ENCODE measurements at regions not wholly inside any gene's neighbourhood (a gene's known extent, or its start where the extent isn't known, plus 50 kb on each side); places are given as distances from the start of the nearest gene placed in this dataset.

DNA sequence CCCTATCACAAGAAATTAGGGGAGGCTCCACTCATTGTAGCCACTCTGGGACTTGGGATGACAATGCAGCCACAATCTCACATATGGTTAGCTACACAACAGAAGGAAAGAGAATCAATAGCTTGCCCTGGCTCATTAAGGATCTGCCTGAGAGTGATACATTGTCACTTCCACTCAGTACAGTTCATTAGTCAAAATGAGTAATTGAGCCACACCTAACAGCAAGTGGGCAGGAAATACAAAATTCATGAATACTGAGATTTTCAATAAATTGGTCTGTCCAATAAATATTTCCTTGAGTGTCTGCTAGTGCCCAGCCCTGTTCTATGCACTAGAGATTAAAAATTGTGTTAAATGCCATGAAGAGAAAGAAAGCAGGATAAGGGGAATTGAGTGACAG is 231.3 kb upstream of the NR4A3 start:
- CTCF ChIA-PET = no interaction called here
- Histone ChIP-seq H3K4me1 (ENCODE audit: insufficient read depth, low read length, poor library complexity, severe bottlenecking) (no peaks in the 10 kb centered on the region), H3K4me3 (ENCODE audit: low read depth, low read length, poor library complexity, severe bottlenecking) (no peak overlapping the region), H3K27ac (ENCODE audit: low read depth, low read length, poor library complexity, severe bottlenecking) (no peak overlapping the region), H3K36me3 (ENCODE audit: insufficient read depth, low read length, poor library complexity, severe bottlenecking) (no peaks in the 10 kb centered on the region), H3K9me3 (ENCODE audit: low read depth, low read length, poor library complexity, severe bottlenecking) (no peaks in the 10 kb centered on the region), H3K27me3 (replicated peaks; ENCODE audit: insufficient read depth, low read depth, low read length, poor library complexity) (no peaks in the 10 kb centered on the region)
- no peak for TF ChIP-seq EZH2 (IDR thresholded peaks at IDR 0.05; ENCODE audit: borderline replicate concordance, low read depth, low read length, poor library complexity, severe bottlenecking)
- no peak for TF ChIP-seq CTCF (conservative IDR thresholded peaks at IDR 0.05; ENCODE audit: low read depth, low read length)
- POLR2A ChIA-PET (ENCODE audit: low non-redundant PET) = no interaction called here
- no peak for DNase-seq (ENCODE audit: low spot score)
- intact Hi-C loops (cut with micrococcal nuclease; ENCODE audit: unreplicated experiment) = no loop called here
- BruUV-seq (replicated peaks) = no TSS peak

DNA sequence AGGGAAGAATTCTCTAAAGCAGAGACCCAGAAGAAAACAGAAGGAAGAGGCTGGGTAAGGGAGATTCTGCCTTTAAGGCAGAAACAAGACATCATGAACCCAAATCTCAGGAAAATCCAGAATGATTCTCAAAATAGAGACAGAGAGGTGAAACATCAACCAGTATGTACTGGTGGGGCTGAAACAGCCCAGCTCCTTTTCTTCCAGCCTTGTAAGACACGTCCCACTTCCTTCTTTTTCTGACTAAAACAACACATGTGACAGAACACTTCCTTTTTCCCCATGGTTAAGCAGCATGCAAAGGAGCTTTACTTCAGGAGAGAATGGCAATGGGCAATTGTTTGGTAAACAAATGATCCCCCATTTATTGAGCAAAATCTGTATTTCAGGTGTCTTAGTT is 230.8 kb upstream of the NR4A3 start:
- TF ChIP-seq EZH2 (IDR thresholded peaks at IDR 0.05; ENCODE audit: borderline replicate concordance, low read depth, low read length, poor library complexity, severe bottlenecking) = no peak

DNA sequence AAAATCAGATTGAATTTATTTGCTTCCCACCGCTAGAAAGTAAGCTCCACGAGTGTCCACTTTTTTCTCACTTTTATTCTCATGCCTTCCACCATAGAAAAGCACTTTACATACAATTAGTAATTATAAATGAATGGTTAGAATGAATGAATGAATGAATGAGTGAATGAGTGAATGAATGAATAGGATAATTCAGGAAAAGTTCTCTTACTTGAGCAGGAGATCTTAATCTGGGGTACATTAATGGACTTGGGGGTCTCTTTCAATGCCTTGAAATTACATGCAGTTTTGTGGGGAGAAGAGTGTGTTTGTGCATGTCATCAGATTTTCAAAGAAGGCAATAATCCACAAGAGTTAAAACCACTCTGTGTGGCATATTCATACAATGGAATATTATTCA is 229.9 kb upstream of the NR4A3 start:
- BruUV-seq (replicated peaks) = no TSS peak
- no peak for DNase-seq (ENCODE audit: low spot score)
- Histone ChIP-seq H3K4me1 (ENCODE audit: insufficient read depth, low read length, poor library complexity, severe bottlenecking) (no peaks in the 10 kb centered on the region), H3K27ac (ENCODE audit: low read depth, low read length, poor library complexity, severe bottlenecking) (no peak overlapping the region), H3K9me3 (ENCODE audit: low read depth, low read length, poor library complexity, severe bottlenecking) (no peaks in the 10 kb centered on the region), H3K36me3 (ENCODE audit: insufficient read depth, low read length, poor library complexity, severe bottlenecking) (no peaks in the 10 kb centered on the region), H3K27me3 (replicated peaks; ENCODE audit: insufficient read depth, low read depth, low read length, poor library complexity) (no peaks in the 10 kb centered on the region), H3K4me3 (ENCODE audit: low read depth, low read length, poor library complexity, severe bottlenecking) (no peak overlapping the region)
- no peak for TF ChIP-seq EZH2 (IDR thresholded peaks at IDR 0.05; ENCODE audit: borderline replicate concordance, low read depth, low read length, poor library complexity, severe bottlenecking)
- TF ChIP-seq CTCF (conservative IDR thresholded peaks at IDR 0.05; ENCODE audit: low read depth, low read length) = no peak
- intact Hi-C loops (cut with micrococcal nuclease; ENCODE audit: unreplicated experiment) = no loop called here
- ChIA-PET CTCF (no interaction called here), POLR2A (ENCODE audit: low non-redundant PET) (no interaction called here)

More for the DNA sequence above, 230.8 kb upstream of the NR4A3 start:
- POLR2A ChIA-PET (ENCODE audit: low non-redundant PET) = no interaction called here
- Histone ChIP-seq H3K9me3 (ENCODE audit: low read depth, low read length, poor library complexity, severe bottlenecking) (no peaks in the 10 kb centered on the region), H3K4me1 (ENCODE audit: insufficient read depth, low read length, poor library complexity, severe bottlenecking) (no peaks in the 10 kb centered on the region), H3K27me3 (replicated peaks; ENCODE audit: insufficient read depth, low read depth, low read length, poor library complexity) (no peaks in the 10 kb centered on the region), H3K36me3 (ENCODE audit: insufficient read depth, low read length, poor library complexity, severe bottlenecking) (no peaks in the 10 kb centered on the region), H3K4me3 (ENCODE audit: low read depth, low read length, poor library complexity, severe bottlenecking) (no peak overlapping the region), H3K27ac (ENCODE audit: low read depth, low read length, poor library complexity, severe bottlenecking) (no peak overlapping the region)
- DNase-seq (ENCODE audit: low spot score) = no peak
- CTCF ChIA-PET = no interaction called here
- no TSS peak for BruUV-seq (replicated peaks)
- intact Hi-C loops (cut with micrococcal nuclease; ENCODE audit: unreplicated experiment) = no loop called here

- Histone ChIP-seq H3K4me3 (ENCODE audit: low read depth, low read length, poor library complexity, severe bottlenecking) (no peak overlapping the region), H3K9me3 (ENCODE audit: low read depth, low read length, poor library complexity, severe bottlenecking) (no peaks in the 10 kb centered on the region), H3K27ac (ENCODE audit: low read depth, low read length, poor library complexity, severe bottlenecking) (no peak overlapping the region), H3K27me3 (replicated peaks; ENCODE audit: insufficient read depth, low read depth, low read length, poor library complexity) (no peaks in the 10 kb centered on the region), H3K4me1 (ENCODE audit: insufficient read depth, low read length, poor library complexity, severe bottlenecking) (no peaks in the 10 kb centered on the region), H3K36me3 (ENCODE audit: insufficient read depth, low read length, poor library complexity, severe bottlenecking) (no peaks in the 10 kb centered on the region)
- ChIA-PET POLR2A (ENCODE audit: low non-redundant PET) (no interaction called here), CTCF (no interaction called here)
- no TSS peak for BruUV-seq (replicated peaks)
- no peak for TF ChIP-seq CTCF (conservative IDR thresholded peaks at IDR 0.05; ENCODE audit: low read depth, low read length)
- no peak for TF ChIP-seq EZH2 (IDR thresholded peaks at IDR 0.05; ENCODE audit: borderline replicate concordance, low read depth, low read length, poor library complexity, severe bottlenecking)
- intact Hi-C loops (cut with micrococcal nuclease; ENCODE audit: unreplicated experiment) = no loop called here
- DNase-seq (ENCODE audit: low spot score) = no peak
Measured at GRCh38 chr9:99592834-99593574, 228.7 kb upstream of the NR4A3 start.

Measured in A673 (cell line).